HFF-Myc (cell line): ENCODE measurements at regions not wholly inside any gene's neighbourhood (a gene's known extent, or its start where the extent isn't known, plus 50 kb on each side); places are given as distances from the start of the nearest gene placed in this dataset.

Experiments
- DNase-seq: peaks from one replicate; pipeline ENCODE4 v3.0.0-alpha.2; 2011; ENCODE audit warnings: low read depth; ENCODE audit errors: extremely low read depth
- H3K4me3 ChIP-seq: replicated peaks from 2 replicates; pipeline ENCODE4 v1.5.1; 2011; ENCODE audit warnings: low read depth, mild to moderate bottlenecking, control low read depth, low read length
- CTCF ChIP-seq: IDR thresholded peaks from 2 replicates; pipeline ENCODE4 v1.5.1; 2012; ENCODE audit warnings: mild to moderate bottlenecking, low read depth, low read length, control low read depth; ENCODE audit errors: missing control alignments

- DNase-seq = no peak
- TF ChIP-seq CTCF = no peak
Measured at GRCh38 chr6:56772737-56773184, 130.1 kb upstream of the DST start.

GRCh38 chr6:56771929-56772607 is 129.4 kb upstream of the DST start:
- H3K4me3 ChIP-seq = no peak overlapping the region
- DNase-seq = no peak
- TF ChIP-seq CTCF = no peak

More at GRCh38 chr6:56772737-56773184, 130.1 kb upstream of the DST start:
- no peak overlapping the region for H3K4me3 ChIP-seq

GRCh38 chr6:56771189-56771588 is 128.5 kb upstream of the DST start:
- TF ChIP-seq CTCF = no peak
- no peak for DNase-seq
- H3K4me3 ChIP-seq = no peak overlapping the region

GRCh38 chr6:56770011-56770520 is 127.4 kb upstream of the DST start:
- H3K4me3 ChIP-seq = no peak overlapping the region
- TF ChIP-seq CTCF = no peak
- DNase-seq = no peak

GRCh38 chr6:56767892-56768531 is 125.3 kb upstream of the DST start:
- TF ChIP-seq CTCF = no peak
- no peak for DNase-seq
- H3K4me3 ChIP-seq = no peak overlapping the region

GRCh38 chr6:56767435-56767834 is 124.7 kb upstream of the DST start:
- TF ChIP-seq CTCF = no peak
- DNase-seq = no peak
- no peak overlapping the region for H3K4me3 ChIP-seq

- no peak overlapping the region for H3K4me3 ChIP-seq
- DNase-seq = no peak
- no peak for TF ChIP-seq CTCF
Measured at GRCh38 chr6:56766806-56767178, 124.1 kb upstream of the DST start.
